ENCODE measurements at regions not wholly inside any gene's neighbourhood (a gene's known extent, or its start where the extent isn't known, plus 50 kb on each side); places are given as distances from the start of the nearest gene placed in this dataset.
"Not testable (repeated sequence)": the region's sequence is repeated elsewhere in the genome, so short reads cannot be mapped to it uniquely, and the experiment has no call there.

DNA sequence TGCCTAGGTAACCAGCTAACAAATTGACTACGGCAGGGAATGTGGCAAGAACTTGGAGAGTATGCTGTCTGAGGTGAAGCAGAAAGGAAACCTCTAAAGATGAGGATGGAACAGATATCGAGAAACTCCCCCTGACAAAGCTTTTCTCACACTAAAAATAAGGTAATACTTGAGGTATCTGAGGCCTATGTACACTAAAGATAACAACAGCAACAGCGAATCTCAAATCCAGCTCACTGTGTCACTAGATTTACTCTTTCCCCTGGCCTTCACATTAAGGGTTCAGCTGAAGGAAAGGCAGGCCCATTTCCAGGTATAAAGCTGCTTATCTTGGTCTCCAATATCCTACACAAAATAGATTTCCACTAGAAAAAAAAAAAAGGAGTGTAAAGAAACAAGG, 518.0 kb downstream of the KCNT2 start:
- DNase-seq (ENCODE audit: low spot score), result no peak

DNA sequence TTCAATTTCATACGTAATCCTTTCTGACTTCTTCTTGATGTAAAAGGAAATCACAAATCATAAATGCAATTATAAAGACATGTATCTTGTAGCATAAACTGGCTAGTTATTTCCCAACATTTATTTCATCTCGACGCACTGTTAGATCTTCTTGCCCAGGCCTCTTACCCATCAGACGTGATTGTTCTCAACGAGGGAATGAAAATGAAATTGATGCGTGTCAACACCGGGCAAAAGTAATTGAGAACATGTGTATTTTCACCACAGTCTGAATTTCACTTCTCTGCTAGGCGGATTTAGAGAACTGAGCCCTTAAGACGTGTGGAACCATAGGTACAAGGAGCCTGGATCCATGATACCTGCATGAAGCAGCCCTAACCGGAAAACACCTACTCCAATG, 519.7 kb downstream of the KCNT2 start:
- no peak for DNase-seq (ENCODE audit: low spot score)

DNA sequence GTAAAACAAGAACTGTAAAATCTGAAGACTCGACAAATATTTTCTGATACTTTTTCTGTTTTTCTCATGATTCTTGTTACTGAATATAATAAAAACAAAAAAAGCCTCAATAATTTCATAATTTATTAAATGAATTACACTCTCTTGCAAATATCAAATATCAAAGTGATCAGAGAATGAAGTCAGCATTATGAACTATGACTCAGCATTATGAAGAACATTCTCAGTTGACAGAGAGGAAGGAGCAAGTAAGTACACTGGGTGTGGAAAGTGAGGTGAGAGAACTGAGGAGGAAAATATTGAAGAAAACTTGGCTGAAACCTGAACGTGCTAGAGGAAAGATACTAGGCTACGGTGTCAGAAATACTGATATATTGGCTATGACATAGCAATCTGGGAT, 529.5 kb downstream of the KCNT2 start:
- peak; percentile 18 for DNase-seq (ENCODE audit: low spot score)

DNA sequence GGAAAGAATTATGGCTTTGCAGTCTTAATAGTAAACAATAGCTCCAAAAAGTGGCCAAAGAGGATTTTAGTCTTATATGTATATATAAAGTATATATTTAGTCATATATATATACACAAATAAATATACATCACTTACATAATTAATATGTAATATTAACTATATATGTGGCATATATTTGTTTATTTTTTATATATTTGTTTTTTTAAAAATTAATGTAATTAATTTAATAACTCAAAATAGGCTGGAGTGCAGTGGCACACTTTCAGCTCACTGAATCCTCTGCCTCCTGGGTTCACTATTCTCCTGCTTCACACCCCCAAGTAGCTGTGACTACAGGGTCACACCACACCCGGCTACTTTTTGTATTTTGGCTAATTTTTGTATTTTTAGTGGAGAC, 532.6 kb downstream of the KCNT2 start:
- no peak for DNase-seq (ENCODE audit: low spot score)

DNA sequence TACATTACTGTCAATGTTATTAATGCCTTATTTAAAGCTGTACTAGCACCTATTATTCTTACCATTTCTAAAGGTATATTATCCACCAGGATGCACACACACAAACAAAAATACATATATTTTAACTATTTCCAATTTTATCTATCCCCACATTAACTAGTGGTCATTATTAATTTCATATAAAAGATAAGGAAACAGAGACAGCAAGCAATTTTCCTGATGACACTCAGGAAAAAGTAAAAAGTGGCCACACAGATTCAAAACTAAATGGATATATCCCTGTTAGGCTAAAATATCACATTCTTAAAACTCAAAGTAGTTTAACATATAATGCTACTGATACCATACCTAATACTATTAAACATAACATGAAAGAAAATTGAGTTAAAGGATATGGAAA, 534.1 kb downstream of the KCNT2 start:
- no peak for DNase-seq (ENCODE audit: low spot score)

DNA sequence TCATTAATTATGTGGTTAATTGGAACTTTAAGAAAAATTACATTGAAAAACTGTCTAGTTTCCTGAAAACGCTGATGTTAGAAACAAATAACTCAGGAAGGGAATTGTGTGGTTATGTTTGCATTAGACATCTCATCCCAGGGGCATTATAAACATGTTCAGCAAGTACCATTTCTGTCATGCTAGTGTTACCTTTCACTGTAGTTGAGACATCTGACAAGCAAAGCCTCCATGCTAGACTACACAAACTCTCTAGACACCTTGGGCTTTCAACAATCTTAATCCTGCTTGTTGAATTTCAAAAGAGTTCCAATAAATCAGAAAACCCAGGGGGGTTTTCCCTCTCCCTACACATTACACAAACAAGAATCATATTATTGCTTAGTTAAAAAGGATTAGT, 536.8 kb downstream of the KCNT2 start:
- no peak for DNase-seq (ENCODE audit: low spot score)

DNA sequence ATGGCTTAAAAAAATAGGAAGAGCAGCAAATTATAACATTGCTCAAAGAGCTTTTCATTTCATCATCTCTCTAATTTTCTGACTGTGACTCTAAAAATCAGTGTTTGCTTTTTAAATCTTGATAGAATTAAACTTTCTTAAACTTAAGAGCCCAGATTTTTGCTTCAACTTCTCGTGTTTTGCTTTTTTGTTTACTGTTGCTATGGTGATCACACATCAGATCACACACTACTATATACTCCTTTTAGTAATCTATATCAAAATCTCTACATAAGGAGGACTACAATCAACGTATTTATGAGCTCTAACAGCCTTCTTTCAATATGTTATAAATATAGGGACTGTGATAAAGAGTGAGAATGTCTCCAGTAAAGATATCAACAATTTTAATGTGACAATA, 537.3 kb downstream of the KCNT2 start:
- no peak for DNase-seq (ENCODE audit: low spot score)

DNA sequence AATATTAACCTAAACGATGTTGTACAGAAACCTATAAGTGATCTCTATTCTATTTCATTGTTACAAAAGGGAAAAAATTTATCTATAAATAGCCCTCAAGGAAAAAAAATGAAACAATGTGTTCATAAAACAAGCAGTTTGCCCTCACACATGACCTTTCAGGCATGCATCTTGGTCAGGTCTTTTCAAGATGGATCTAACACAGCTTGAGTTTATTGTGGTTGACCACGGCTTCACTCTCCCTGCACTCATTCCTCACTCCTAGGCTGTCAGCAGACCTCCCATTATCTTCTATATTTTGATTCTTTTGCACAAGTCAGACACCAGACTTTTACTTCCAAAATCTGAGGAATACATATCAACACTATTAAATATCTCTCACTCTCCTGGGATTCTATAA, 544.3 kb downstream of the KCNT2 start:
- DNase-seq (ENCODE audit: low spot score), result no peak

DNA sequence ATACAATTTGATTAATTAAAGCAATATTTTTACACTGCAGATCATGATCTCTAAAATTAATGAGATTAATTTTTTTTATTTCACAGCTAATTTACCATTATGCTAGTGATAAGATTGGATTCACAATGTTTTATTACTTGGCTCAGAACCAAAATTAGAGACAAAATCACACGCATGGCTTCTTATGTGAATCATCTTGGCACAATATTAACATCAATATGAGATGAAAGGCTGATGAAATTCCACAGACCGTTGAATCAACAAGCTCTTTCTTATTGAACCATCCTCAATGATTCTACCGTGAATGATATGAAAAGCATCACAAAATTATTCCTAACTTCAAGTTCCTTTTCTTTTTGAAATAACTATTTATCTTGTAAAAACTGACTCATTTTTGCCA, 544.9 kb downstream of the KCNT2 start:
- no peak for DNase-seq (ENCODE audit: low spot score)

DNA sequence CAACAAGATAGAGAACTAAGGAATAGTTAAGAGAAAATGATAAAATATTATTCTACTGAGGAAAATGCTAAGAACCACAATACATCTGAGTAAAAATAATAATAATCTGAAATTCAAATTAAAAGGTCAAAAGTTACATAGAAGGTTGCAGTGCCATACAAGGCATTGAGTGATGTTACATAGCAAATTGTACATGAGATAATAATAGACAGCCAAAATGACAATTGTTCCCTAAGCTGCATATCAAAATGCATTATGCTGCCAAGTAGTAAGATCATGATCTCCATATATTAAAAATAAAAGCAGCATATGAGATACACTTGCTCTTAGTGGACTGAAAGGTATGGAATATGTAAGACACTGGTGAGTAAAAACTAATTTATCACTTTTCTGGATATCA, 547.7 kb downstream of the KCNT2 start:
- DNase-seq (ENCODE audit: low spot score), result no peak

DNA sequence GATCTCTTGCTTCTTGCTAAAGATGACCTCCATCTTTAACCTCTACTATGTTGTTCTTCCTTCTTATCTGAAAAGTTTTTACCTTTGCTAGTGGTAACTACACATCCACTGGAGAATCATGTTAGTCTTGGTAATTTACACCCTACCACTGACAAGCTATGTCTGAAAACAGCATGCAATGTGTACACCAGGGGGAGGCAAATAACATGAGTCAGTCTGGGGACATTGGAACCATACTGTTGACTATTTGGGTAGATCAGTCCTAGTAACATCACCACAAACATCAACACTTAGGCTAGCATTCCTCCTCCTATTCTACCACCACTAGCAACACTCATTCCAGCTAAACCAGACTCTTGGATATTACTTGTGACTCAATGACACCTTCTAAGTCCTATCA, 549.0 kb downstream of the KCNT2 start:
- DNase-seq (ENCODE audit: low spot score), result no peak

DNA sequence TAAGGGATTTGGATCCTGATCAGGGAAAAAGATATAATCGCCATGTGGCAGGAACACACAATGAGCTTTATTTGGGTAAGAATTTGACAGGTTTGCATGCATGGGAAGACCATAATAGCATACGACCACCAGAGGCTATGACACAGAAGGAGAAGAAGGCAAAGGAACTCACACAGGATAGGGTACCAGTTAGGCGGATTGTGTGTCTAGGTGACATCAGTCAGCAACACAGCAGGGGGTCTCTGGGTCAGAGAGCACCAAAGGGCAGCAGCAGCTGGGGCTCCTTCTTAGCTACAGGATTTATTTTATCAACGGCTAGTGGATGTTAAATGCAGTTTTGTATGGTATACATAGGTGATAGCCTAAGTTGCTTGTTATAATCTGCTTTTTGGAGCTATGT, 551.3 kb downstream of the KCNT2 start:
- DNase-seq (ENCODE audit: low spot score), result no peak

DNA sequence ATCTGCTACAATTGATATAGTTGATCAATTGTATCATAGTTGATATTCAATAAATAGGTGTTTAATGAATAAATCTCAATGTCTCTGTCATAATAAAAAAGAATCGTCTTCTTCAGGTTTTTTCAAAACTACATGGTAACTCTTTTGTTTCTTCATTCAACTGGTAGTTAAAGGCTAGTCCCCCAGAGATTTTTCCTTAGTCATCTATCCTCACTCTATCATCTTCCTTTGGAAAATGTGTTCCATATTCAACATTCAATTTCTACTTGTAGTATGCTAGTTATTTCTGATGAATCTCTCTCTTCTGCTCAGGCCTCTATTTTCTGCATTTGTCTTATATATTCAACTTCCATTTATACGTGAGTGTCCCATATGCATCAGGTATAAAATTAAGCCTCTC, 558.8 kb downstream of the KCNT2 start:
- DNase-seq (ENCODE audit: low spot score), result no peak

DNA sequence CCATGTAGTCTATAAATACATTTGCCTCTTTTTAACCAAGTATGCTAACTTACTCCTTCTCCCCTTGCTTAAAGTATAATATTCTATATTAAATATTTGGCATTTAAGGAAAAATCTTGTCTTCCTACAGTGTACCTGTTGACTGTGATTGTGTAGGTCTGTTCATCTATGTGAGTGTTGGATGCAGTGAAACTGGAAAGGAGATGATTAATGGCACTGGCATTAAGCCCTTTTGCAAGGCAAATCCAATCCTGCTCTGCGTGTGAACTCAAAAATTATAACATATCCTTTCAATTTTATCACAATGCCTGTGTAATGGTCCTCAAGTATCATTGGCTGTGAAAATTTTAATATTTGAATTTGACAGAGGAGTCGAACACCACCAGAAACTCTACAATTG, 565.0 kb downstream of the KCNT2 start:
- no peak for DNase-seq (ENCODE audit: low spot score)

DNA sequence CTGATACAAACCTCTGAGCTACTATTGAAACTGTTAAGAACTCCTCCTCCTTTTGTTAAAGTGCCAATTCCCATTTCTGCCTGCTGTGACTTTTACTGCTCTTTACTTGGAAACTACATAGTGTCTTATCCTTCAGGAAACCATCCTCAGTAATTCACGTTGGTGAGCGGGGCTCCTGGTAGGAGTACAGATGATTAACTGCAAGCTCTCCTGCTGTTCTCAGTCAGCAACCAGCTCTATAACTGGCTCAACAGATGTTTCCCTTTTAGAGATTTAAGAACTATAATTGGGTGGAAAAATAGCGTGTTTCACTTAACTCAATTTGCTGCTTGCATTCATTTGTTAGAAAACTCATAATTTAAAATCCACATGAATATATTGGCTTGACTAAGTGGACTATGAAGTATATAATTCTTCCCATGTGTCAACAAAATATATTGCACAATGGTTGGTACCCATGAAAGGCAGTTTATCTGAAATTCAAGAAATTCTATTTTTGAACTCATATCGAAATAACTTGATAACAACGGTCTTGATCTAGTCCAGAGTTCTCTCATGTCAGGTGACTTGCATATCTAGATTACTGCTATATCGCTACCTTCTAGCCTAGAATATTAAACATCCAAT, 574.0 kb downstream of the KCNT2 start:
- DNase-seq (ENCODE audit: low spot score), result no peak

DNA sequence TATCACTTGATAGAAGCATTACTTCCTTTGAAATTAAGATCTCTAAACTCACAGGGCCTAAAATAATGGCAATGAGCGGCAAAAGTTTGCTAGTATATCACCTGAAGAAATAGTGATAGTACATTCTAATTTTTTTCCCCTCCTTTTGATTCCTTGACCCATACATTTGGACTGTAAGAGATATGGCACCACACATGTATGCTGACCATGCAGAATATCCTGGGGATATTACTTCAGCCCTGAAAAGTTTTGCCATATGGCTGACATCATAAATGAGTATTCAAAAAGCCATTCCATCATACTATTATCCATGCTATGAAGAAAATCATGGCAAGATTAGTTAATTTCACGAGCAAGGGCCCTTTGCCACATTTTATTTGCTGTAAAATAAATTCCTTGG, 576.9 kb downstream of the KCNT2 start:
- DNase-seq (ENCODE audit: low spot score), result not testable (repeated sequence)

DNA sequence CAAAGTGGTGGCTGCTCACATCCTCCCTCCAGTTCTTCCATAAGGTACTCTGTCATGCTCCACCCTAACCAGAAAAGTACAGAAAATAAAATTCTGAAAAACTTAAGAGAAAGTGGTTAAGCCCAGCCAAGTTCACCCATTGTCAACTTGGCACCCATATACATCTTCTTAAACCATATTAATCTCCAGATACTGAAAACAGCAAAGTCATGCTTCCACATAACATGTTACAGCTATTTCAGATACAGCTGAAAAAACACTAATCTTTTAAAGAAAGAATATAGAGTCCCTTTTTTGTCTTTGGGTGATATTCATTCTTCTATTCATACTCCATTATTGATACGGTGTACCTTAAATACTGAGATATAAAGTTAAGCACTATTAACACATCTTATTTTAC, 577.8 kb downstream of the KCNT2 start:
- DNase-seq (ENCODE audit: low spot score), result no peak

DNA sequence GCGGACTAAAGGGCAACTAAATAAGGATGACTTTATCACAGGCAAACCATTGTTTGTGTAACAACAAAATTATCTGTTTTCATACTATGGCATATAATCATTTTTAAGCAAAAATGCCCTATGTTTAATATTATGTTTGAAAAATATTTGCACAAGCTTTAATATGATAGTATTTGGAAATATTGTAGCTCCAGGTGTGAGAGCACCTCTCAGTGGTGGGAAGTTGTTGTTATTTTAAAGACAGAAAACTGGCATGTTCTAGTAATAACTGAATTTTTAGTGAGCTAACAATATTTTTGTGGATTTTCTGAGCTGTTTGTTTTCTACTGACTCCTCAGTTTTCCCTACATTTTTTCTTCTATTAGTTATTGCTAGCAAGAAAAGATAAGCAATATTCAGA, 578.8 kb downstream of the KCNT2 start:
- DNase-seq (ENCODE audit: low spot score), result no peak

DNA sequence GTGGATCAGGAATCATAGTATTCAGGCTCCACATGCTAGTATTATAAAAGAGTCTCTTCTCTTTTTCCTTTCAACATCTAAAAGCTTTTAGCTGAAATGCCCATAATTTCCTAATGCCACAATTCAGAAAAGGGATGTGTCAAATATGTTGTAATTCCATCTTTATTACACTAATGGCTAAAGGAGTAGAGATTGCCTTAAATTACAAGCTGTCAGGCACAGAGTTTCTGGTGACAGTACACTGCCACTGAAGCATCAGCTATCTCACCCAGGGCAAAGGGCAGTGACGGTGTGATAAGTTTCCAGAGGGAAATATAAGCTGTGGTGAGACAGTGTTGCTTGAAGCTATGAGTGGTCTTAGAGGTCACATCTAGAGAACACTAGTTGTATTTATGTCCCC, 581.1 kb downstream of the KCNT2 start:
- DNase-seq (ENCODE audit: low spot score), result no peak

DNA sequence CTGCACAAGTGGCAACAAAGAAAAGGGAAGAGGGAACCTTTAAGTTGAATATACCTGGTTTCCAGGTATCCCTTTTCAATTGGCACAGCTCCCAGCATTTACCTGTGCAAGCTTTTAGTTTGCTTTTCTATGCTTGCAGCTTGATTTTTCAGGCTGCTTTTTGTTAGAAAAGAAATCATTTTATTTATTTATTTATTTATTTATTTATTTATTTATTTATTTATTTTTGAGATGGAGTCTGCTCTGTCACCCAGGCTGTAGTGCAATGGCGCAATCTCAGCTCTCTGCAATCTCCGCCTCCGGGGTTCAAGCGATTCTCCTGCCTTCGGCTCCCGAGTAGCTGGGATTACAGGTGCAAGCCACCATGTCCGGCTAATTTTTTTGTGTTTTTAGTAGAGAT, 587.1 kb downstream of the KCNT2 start:
- not testable (repeated sequence) for DNase-seq (ENCODE audit: low spot score)

DNA sequence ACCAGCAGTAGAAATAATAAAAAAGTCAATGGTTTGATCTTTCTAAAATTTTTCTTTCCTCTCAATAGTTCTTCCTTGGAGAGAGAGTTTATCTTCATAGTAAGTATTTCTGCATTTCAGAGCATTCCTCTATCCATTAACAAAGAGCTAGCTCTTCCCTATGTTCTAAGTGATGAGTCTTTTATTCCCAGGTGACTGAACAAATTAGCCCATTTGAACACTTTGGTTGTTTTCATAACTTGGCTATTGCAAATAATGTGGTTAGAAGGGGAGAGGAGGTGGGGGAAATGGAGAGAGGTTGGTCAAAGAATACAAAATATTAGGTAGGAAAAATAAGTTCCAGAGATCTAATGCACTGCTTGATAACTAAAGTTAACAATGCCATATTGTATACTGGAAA, 598.9 kb downstream of the KCNT2 start:
- no peak for DNase-seq (ENCODE audit: low spot score)

DNA sequence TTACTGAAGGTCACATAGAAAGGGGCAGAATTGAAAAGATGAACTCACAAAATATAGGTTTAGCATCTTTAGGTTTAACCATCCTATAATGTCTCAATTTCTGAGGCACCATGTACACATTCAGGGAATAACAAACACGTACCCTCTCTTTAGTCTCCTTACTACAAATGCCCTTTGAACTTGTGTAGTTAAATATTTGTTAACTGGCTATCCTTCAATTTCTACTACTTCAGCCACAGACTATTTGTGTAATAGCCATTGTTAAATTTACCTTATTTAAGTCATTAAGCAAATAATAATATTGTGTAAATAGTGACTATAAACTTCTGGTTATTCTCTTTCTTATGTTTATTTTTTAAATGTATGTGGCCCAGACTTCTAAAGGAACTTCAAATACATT, 600.5 kb downstream of the KCNT2 start:
- no peak for DNase-seq (ENCODE audit: low spot score)

DNA sequence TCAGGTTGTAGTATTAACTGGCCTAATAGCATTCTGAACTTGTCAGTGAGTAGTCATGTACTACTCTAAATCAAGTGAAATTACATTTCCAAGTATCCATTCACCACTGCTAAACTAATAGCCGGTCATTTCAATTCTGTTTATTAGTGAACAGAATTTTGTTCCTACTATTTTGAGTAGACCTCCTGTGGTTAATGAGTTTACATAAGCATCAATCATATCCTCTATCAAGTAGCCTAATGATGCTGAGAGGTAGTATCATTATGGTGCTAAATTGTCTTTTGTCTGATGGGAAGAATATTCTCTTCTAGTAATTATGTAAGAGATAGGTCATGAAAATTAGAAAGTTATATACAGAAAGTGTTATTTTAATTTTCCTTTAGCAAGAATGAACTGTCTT, 602.8 kb downstream of the KCNT2 start:
- no peak for DNase-seq (ENCODE audit: low spot score)

DNA sequence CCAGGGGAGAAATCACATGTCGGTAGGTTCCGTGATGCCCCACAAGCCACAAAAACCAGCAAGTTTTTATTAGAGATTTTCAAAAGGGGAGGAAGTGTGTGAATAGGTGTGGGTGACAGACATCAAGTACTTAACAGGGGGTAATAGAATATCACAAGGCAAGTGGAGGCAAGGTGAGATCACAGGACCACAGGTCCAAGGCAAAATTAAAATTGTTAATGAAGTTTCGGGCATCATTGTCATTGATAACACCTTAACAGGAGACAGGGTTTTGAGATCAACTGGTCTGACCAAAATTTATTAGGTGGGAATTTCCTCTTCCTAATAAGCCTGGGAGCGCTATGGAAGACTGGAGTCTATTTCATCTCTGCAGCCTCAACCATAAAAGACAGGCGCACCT, 603.9 kb downstream of the KCNT2 start:
- DNase-seq (ENCODE audit: low spot score), result not testable (repeated sequence)

DNA sequence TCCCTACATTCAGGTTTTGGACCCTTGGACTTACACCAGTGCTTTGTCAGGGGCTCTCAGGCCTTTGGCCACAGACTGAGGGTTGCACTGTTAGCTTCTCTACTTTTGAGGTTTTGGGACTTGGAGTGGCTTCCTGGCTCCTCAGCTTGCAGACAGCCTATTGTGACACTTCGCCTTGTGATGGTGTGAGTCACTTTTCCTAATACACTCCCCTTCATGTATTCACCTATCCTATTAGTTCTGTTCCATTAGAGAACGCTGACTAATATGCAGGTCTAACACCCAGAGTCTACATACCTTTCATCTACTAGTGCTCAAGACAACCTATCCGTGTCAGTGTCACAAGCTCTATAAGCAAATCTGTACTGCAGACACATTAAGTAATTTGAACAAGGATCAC, 605.3 kb downstream of the KCNT2 start:
- DNase-seq (ENCODE audit: low spot score), result no peak

Measured in RKO (cell line).